Cardiac muscle cell (in vitro differentiated cells and primary cell): ENCODE measurements at regions not wholly inside any gene's neighbourhood (a gene's known extent, or its start where the extent isn't known, plus 50 kb on each side); places are given as distances from the start of the nearest gene placed in this dataset.

Experiments
- DNase-seq, 2 donors: peaks; one replicate each; pipeline versions ENCODE4 v3.0.0 to v3.0.0-alpha.2; 2010 to 2017; ENCODE audit warnings: low read depth in 1 of 2, low spot score in 1 of 2
- H3K27ac ChIP-seq: fragments of 200-600 bp; sonication (generic); 2 replicates; pipeline ENCODE4 v1.5.1; 2016
- H3K27me3 ChIP-seq: fragments of 200-600 bp; sonication (generic); 2 replicates; pipeline ENCODE4 v1.6.0; 2016; ENCODE audit warnings: control low read depth
- H3K36me3 ChIP-seq: fragments of 200-600 bp; sonication (generic); 2 replicates; pipeline ENCODE4 v1.5.1; 2016; ENCODE audit warnings: control low read depth
- H3K4me1 ChIP-seq: fragments of 200-600 bp; sonication (generic); 2 replicates; pipeline ENCODE4 v1.8.1; 2017; ENCODE audit warnings: low read depth, mild to moderate bottlenecking, mixed run types
- H3K4me3 ChIP-seq: fragments of 200-600 bp; sonication (generic); 2 replicates; pipeline ENCODE4 v1.5.1; 2016; ENCODE audit warnings: mild to moderate bottlenecking
- H3K9me3 ChIP-seq: fragments of 200-600 bp; sonication (generic); 2 replicates; pipeline ENCODE4 v1.5.1; 2017; ENCODE audit warnings: low read depth, mild to moderate bottlenecking, control low read depth
- TF ChIP-seq, protein P1 (sequence below): IDR thresholded peaks from 2 replicates; pipeline ENCODE4 v1.5.1; 2012; ENCODE audit warnings: low read depth, mild to moderate bottlenecking, low read length

GRCh38 chr12:4133636-4134447, 139.7 kb upstream of the CCND2 start:
- no peak for DNase-seq
- H3K4me1 ChIP-seq = peaks cover 4% of the 10 kb centered on the region
- TF ChIP-seq, protein P1, sequence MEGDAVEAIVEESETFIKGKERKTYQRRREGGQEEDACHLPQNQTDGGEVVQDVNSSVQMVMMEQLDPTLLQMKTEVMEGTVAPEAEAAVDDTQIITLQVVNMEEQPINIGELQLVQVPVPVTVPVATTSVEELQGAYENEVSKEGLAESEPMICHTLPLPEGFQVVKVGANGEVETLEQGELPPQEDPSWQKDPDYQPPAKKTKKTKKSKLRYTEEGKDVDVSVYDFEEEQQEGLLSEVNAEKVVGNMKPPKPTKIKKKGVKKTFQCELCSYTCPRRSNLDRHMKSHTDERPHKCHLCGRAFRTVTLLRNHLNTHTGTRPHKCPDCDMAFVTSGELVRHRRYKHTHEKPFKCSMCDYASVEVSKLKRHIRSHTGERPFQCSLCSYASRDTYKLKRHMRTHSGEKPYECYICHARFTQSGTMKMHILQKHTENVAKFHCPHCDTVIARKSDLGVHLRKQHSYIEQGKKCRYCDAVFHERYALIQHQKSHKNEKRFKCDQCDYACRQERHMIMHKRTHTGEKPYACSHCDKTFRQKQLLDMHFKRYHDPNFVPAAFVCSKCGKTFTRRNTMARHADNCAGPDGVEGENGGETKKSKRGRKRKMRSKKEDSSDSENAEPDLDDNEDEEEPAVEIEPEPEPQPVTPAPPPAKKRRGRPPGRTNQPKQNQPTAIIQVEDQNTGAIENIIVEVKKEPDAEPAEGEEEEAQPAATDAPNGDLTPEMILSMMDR = no peak
- H3K36me3 ChIP-seq = no peaks in the 10 kb centered on the region
- no peaks in the 10 kb centered on the region for H3K9me3 ChIP-seq
- H3K27ac ChIP-seq = no peak overlapping the region
- no peak overlapping the region for H3K4me3 ChIP-seq
- no peaks in the 10 kb centered on the region for H3K27me3 ChIP-seq

- DNase-seq = no peak
- Histone ChIP-seq H3K27ac (no peak overlapping the region), H3K36me3 (no peaks in the 10 kb centered on the region)
Measured at GRCh38 chr12:4133029-4133428, 140.5 kb upstream of the CCND2 start.

GRCh38 chr12:4121506-4122020, 152.0 kb upstream of the CCND2 start:
- Histone ChIP-seq H3K36me3 (no peaks in the 10 kb centered on the region), H3K27ac (no peak overlapping the region), H3K9me3 (no peaks in the 10 kb centered on the region), H3K4me3 (no peak overlapping the region), H3K27me3 (peaks cover 3% of the 10 kb centered on the region), H3K4me1 (no peaks in the 10 kb centered on the region)
- TF ChIP-seq, protein P1 = no peak
- no peak for DNase-seq

More at GRCh38 chr12:4133029-4133428, 140.5 kb upstream of the CCND2 start:
- H3K27me3 ChIP-seq = no peaks in the 10 kb centered on the region
- TF ChIP-seq, protein P1 = no peak
- peaks cover 4% of the 10 kb centered on the region for H3K4me1 ChIP-seq
- no peak overlapping the region for H3K4me3 ChIP-seq
- no peaks in the 10 kb centered on the region for H3K9me3 ChIP-seq

DNA sequence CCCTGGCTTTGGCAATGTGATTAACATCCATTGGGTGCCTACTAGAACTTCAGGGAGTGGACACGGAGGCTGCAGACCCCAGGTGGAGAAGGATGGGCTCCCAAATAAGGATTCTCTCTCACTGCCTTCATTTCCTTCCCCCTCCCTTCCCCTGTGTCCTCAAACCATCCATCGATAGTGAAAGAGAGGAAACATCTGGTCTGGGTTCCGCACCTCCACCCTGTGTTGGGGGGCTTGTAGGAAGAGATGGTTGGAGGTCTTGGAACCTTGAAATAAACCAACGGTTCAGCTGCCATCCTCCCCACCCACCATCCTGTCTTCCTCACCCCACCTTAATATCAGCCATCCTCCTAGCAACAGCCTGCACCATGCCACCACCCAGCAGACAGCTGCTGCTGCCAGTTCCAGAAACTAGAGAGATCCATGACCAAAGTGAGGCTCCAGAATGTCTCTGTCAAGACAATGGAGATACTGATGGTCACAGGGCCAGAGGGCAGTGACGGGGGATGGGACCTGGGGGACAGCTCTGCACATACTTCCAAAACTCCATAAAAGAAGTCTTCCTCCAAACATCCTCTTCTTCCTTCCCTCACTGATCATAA, 153.1 kb upstream of the CCND2 start:
- Histone ChIP-seq H3K36me3 (no peaks in the 10 kb centered on the region), H3K4me3 (no peak overlapping the region), H3K4me1 (no peaks in the 10 kb centered on the region), H3K9me3 (no peaks in the 10 kb centered on the region), H3K27me3 (peaks cover 3% of the 10 kb centered on the region), H3K27ac (no peak overlapping the region)
- TF ChIP-seq, protein P1 = no peak
- DNase-seq = no peak

- H3K27ac ChIP-seq = no peak overlapping the region
- no peaks in the 10 kb centered on the region for H3K4me1 ChIP-seq
- H3K9me3 ChIP-seq = no peaks in the 10 kb centered on the region
- H3K4me3 ChIP-seq = no peak overlapping the region
- TF ChIP-seq, protein P1 = no peak
- no peak for DNase-seq
- H3K36me3 ChIP-seq = no peaks in the 10 kb centered on the region
- H3K27me3 ChIP-seq = peaks cover 3% of the 10 kb centered on the region
Measured at GRCh38 chr12:4119157-4119761, 154.3 kb upstream of the CCND2 start.
